GM13976 (cell line): ENCODE measurements at regions not wholly inside any gene's neighbourhood (a gene's known extent, or its start where the extent isn't known, plus 50 kb on each side); places are given as distances from the start of the nearest gene placed in this dataset.

Source experiments
- DNase-seq: peaks from one replicate; pipeline ENCODE4 v3.0.0; 2012; ENCODE audit warnings: low spot score
- CTCF ChIP-seq: IDR thresholded peaks from 2 replicates; pipeline ENCODE4 v1.5.1; 2012; ENCODE audit warnings: borderline replicate concordance, mild to moderate bottlenecking; ENCODE audit not compliant: insufficient read depth; ENCODE audit errors: extremely low read depth, missing control alignments, control extremely low read depth
- in situ Hi-C: fragments of 300-500 bp; cut with MboI; formaldehyde crosslinking; loops from one replicate; pipeline ENCODE4 v1.12.0; 2022; ENCODE audit warnings: low sequenced_read_pairs, mixed read lengths, inconsistent platforms; ENCODE audit not compliant: unreplicated experiment

- no peak for DNase-seq
- TF ChIP-seq CTCF: no peak
- in situ Hi-C loops: loop anchor here (25.0 kb wide), 1 partner anchor 404 kb away; no protein-coding TSS in a partner anchor
Observed at GRCh38 chr7:113008755-113009154, 77.9 kb downstream of the GPR85 start.

- DNase-seq: no peak
- in situ Hi-C loops: loop anchor here (25.0 kb wide), 1 partner anchor 407 kb away; no protein-coding TSS in a partner anchor
- no peak for TF ChIP-seq CTCF
Observed at GRCh38 chr7:113004726-113005454, 81.7 kb downstream of the GPR85 start.

- in situ Hi-C loops: loop anchor here (25.0 kb wide), 1 partner anchor 412 kb away; no protein-coding TSS in a partner anchor
Observed at GRCh38 chr7:113000316-113001020, 86.2 kb downstream of the GPR85 start.

GRCh38 chr7:112997831-112998230 is 88.8 kb downstream of the GPR85 start:
- in situ Hi-C loops: no loop called here
- no peak for TF ChIP-seq CTCF
- no peak for DNase-seq

More at GRCh38 chr7:113000316-113001020, 86.2 kb downstream of the GPR85 start:
- DNase-seq: no peak
- no peak for TF ChIP-seq CTCF

GRCh38 chr7:112996331-112996871 is 90.2 kb downstream of the GPR85 start:
- no peak for DNase-seq
- in situ Hi-C loops: no loop called here
- no peak for TF ChIP-seq CTCF

GRCh38 chr7:112995059-112995824 is 91.4 kb downstream of the GPR85 start:
- DNase-seq: no peak
- in situ Hi-C loops: no loop called here
- TF ChIP-seq CTCF: no peak
